A549 (cell line): ENCODE measurements at regions not wholly inside any gene's neighbourhood (a gene's known extent, or its start where the extent isn't known, plus 50 kb on each side); places are given as distances from the start of the nearest gene placed in this dataset.

ENCODE experiments used
- CTCF ChIP-seq: fragments of >200 bp; sonication (Bioruptor Twin); formaldehyde crosslinking; IDR thresholded peaks from 3 replicates; pipeline ENCODE4 v1.5.1; 2016
- EP300 ChIP-seq, 2 experiments: fragments of >200 bp; sonication (Bioruptor Twin); formaldehyde crosslinking; IDR thresholded peaks; 2 replicates in 1 of 2; 3 replicates in 1 of 2; pipeline ENCODE4 v1.6.1; 2016 to 2017
- JUN ChIP-seq, 2 experiments: fragments of >200 bp; sonication (Bioruptor Twin); formaldehyde crosslinking; IDR thresholded peaks; 2 replicates in 1 of 2; 3 replicates in 1 of 2; pipeline ENCODE4 v1.6.1; 2016 to 2017
- MAX ChIP-seq: IDR thresholded peaks from 2 replicates; pipeline ENCODE4 v1.6.1; 2012
- TF ChIP-seq, protein P1 (sequence below): fragments of 200-600 bp; sonication (generic); IDR thresholded peaks from 2 replicates; pipeline ENCODE4 v1.6.1; 2016; ENCODE audit warnings: antibody characterized with exemption, mild to moderate bottlenecking, moderate library complexity

DNA sequence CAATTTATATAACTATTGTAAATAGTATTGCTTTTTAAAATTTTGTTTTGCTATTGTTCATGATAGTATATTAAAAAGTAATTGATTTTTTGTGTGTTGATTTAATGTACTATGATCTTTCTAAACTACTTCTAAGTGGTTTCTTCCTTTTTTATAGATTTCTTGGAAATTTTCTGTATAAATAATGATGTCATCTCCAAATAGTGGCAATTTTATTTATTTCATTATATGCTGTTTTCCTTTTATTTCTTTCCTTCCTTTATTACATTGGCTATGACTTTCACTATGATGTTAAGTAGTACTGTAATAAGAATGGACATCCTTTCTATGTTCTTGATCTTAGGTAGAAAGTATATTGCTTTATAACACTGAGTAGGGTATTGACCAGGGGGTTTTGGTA lies 451.5 kb upstream of the SPTLC3 start:
- TF ChIP-seq EP300 (IDR thresholded peaks at IDR 0.05), result no peak
- no peak for TF ChIP-seq CTCF
- no peak for TF ChIP-seq MAX
- TF ChIP-seq, protein P1, sequence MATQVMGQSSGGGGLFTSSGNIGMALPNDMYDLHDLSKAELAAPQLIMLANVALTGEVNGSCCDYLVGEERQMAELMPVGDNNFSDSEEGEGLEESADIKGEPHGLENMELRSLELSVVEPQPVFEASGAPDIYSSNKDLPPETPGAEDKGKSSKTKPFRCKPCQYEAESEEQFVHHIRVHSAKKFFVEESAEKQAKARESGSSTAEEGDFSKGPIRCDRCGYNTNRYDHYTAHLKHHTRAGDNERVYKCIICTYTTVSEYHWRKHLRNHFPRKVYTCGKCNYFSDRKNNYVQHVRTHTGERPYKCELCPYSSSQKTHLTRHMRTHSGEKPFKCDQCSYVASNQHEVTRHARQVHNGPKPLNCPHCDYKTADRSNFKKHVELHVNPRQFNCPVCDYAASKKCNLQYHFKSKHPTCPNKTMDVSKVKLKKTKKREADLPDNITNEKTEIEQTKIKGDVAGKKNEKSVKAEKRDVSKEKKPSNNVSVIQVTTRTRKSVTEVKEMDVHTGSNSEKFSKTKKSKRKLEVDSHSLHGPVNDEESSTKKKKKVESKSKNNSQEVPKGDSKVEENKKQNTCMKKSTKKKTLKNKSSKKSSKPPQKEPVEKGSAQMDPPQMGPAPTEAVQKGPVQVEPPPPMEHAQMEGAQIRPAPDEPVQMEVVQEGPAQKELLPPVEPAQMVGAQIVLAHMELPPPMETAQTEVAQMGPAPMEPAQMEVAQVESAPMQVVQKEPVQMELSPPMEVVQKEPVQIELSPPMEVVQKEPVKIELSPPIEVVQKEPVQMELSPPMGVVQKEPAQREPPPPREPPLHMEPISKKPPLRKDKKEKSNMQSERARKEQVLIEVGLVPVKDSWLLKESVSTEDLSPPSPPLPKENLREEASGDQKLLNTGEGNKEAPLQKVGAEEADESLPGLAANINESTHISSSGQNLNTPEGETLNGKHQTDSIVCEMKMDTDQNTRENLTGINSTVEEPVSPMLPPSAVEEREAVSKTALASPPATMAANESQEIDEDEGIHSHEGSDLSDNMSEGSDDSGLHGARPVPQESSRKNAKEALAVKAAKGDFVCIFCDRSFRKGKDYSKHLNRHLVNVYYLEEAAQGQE, result no peak
- TF ChIP-seq JUN (IDR thresholded peaks at IDR 0.05), result no peak
